H1 (cell line): ENCODE measurements at regions not wholly inside any gene's neighbourhood (a gene's known extent, or its start where the extent isn't known, plus 50 kb on each side); places are given as distances from the start of the nearest gene placed in this dataset.

Experiments
- CBX8 ChIP-seq: fragments of 300-800, 300-1000 bp; sonication (generic); IDR thresholded peaks from 2 replicates; pipeline ENCODE4 v1.7.1; 2016; ENCODE audit warnings: low read depth, low read length, borderline replicate concordance
- CHD1 ChIP-seq: IDR thresholded peaks from 2 replicates; pipeline ENCODE4 v1.6.1; 2012; ENCODE audit warnings: low read depth, low read length, improper control_type of control experiment
- CHD2 ChIP-seq: IDR thresholded peaks from 2 replicates; pipeline ENCODE4 v1.6.1; 2012; ENCODE audit warnings: low read length, improper control_type of control experiment
- JUN ChIP-seq: IDR thresholded peaks from 2 replicates; pipeline ENCODE4 v1.6.1; 2011; ENCODE audit warnings: low read depth, mild to moderate bottlenecking, improper control_type of control experiment, low read length
- KDM4A ChIP-seq: IDR thresholded peaks from one replicate; pipeline ENCODE4 v1.7.1; 2012; ENCODE audit warnings: low read depth, mild to moderate bottlenecking, moderate library complexity, low read length, inconsistent platforms; ENCODE audit not compliant: severe bottlenecking
- POLR2AphosphoS5 ChIP-seq: IDR thresholded peaks from 2 replicates; pipeline ENCODE4 v1.6.1; 2011; ENCODE audit warnings: low read depth, low read length
- SP2 ChIP-seq: IDR thresholded peaks from 2 replicates; pipeline ENCODE4 v1.6.1; 2012; ENCODE audit warnings: mild to moderate bottlenecking, low read length, inconsistent platforms
- TAF1 ChIP-seq: IDR thresholded peaks from 2 replicates; pipeline ENCODE4 v1.6.1; 2011; ENCODE audit warnings: mild to moderate bottlenecking, low read depth, low read length
- TBP ChIP-seq: IDR thresholded peaks from 2 replicates; pipeline ENCODE4 v1.6.1; 2011; ENCODE audit warnings: low read depth, low read length, improper control_type of control experiment
- TCF12 ChIP-seq: IDR thresholded peaks from 2 replicates; pipeline ENCODE4 v1.6.1; 2011; ENCODE audit warnings: low read depth, mild to moderate bottlenecking, low read length
- TF ChIP-seq, protein P1 (sequence below), 3 experiments: IDR thresholded peaks; 1 replicate in 2 of 3; 2 replicates in 1 of 3; pipeline versions ENCODE4 v1.5.1 to v1.6.1; 2011; ENCODE audit warnings: low read length in 3 of 3, mild to moderate bottlenecking in 3 of 3, inconsistent platforms in 2 of 3, low read depth in 1 of 3, moderate library complexity in 1 of 3; ENCODE audit not compliant: insufficient read depth in 1 of 3; ENCODE audit errors: control extremely low read depth in 1 of 3

DNA sequence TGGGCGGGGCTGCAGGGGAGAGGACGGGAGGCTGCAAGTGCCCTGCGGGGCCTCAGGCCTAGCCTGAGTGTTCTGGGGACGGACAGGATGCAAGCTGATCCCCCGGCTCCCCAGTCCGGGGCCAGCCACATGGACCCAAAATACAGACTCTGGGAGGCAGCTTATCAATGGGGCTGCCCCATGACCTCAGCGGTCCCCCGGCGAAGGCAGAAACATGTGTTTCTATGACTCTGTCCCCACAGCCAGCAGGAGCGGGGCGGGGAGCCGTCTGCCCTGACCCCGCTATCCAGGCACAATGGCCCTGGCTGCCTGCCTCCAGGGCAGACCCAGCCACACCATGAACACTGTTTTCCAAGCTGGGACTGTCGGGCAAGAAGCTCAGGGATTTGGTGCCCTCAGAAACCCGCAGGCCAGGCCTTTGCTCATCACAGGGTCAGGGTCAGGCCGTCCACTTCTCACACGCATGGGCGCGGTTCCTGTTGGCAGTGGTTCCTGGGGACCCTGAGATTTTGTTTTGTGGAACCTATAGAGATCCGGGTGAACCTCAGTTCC is 75.0 kb downstream of the RFLNA start:
- TF ChIP-seq, protein P1, sequence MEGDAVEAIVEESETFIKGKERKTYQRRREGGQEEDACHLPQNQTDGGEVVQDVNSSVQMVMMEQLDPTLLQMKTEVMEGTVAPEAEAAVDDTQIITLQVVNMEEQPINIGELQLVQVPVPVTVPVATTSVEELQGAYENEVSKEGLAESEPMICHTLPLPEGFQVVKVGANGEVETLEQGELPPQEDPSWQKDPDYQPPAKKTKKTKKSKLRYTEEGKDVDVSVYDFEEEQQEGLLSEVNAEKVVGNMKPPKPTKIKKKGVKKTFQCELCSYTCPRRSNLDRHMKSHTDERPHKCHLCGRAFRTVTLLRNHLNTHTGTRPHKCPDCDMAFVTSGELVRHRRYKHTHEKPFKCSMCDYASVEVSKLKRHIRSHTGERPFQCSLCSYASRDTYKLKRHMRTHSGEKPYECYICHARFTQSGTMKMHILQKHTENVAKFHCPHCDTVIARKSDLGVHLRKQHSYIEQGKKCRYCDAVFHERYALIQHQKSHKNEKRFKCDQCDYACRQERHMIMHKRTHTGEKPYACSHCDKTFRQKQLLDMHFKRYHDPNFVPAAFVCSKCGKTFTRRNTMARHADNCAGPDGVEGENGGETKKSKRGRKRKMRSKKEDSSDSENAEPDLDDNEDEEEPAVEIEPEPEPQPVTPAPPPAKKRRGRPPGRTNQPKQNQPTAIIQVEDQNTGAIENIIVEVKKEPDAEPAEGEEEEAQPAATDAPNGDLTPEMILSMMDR (IDR thresholded peaks at IDR 0.05; ENCODE audit: control extremely low read depth in 1 of 3, insufficient read depth in 1 of 3, low read depth in 1 of 3, low read length in 3 of 3), result no peak
- TF ChIP-seq POLR2AphosphoS5 (no peak), JUN (no peak), TAF1 (no peak), SP2 (no peak), CHD2 (no peak), TCF12 (no peak), CBX8 (no peak), TBP (no peak), CHD1 (no peak), KDM4A (no peak)
